SK-N-MC (cell line): ENCODE measurements at regions not wholly inside any gene's neighbourhood (a gene's known extent, or its start where the extent isn't known, plus 50 kb on each side); places are given as distances from the start of the nearest gene placed in this dataset.

Experiments used
- DNase-seq: peaks from one replicate; pipeline ENCODE4 v3.0.0-alpha.2; 2011; ENCODE audit warnings: low read depth, low spot score
- H3K27ac ChIP-seq: fragments of 200-600 bp; sonication (generic); 2 replicates; pipeline ENCODE4 v1.5.1; 2016; ENCODE audit warnings: mixed run types
- H3K36me3 ChIP-seq: fragments of 200-600 bp; sonication (generic); 2 replicates; pipeline ENCODE4 v1.6.1; 2017; ENCODE audit warnings: antibody characterized with exemption, low read length, mixed read lengths; ENCODE audit not compliant: insufficient read depth
- H3K4me3 ChIP-seq: fragments of 200-600 bp; sonication (generic); 2 replicates; pipeline ENCODE4 v1.5.1; 2016
- H3K9ac ChIP-seq: fragments of 200-600 bp; sonication (generic); 2 replicates; pipeline ENCODE4 v1.8.0; 2017; ENCODE audit warnings: mixed run types, mixed read lengths; ENCODE audit not compliant: insufficient read length
- H3K9me3 ChIP-seq: fragments of 200-600 bp; sonication (generic); 2 replicates; pipeline ENCODE4 v1.6.1; 2017; ENCODE audit warnings: low read depth, mild to moderate bottlenecking, antibody characterized with exemption, low read length, moderate library complexity, mixed read lengths
- EZH2 ChIP-seq: fragments of 200-600 bp; sonication (generic); IDR thresholded peaks from one replicate; pipeline ENCODE4 v1.6.1; 2017; ENCODE audit warnings: antibody characterized with exemption
- FOXP2 ChIP-seq: optimal IDR thresholded peaks from 2 replicates; pipeline ENCODE3; 2011; ENCODE audit warnings: mild to moderate bottlenecking, moderate library complexity; ENCODE audit not compliant: insufficient read depth; ENCODE audit errors: extremely low read length, control extremely low read depth
- POLR2AphosphoS5 ChIP-seq: IDR thresholded peaks from 2 replicates; pipeline ENCODE4 v1.6.1; 2012; ENCODE audit warnings: mild to moderate bottlenecking, low read depth, low read length, borderline replicate concordance

DNA sequence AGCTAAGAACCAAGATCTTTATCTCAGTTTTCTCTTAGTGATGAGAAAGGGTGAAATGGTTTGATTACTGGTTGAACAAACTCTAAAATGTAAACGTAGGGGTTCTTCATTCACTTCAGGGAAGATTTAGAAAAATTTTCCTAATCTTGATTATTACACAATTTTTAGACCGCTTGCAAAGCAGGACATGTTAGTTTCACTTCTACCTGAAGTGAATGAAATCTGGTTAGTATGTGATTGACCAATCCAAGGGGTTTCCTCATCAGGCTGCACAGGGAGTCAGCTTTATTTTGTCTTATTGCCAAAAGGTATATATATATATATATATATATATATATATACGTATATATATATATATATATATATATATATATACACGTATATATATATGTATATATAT lies 740.4 kb downstream of the TUSC7 start:
- no peaks in the 10 kb centered on the region for H3K9me3 ChIP-seq
- H3K36me3 ChIP-seq: no peaks in the 10 kb centered on the region
- DNase-seq: no peak
- no peak overlapping the region for H3K9ac ChIP-seq
- no peak overlapping the region for H3K27ac ChIP-seq
- no peak overlapping the region for H3K4me3 ChIP-seq
- TF ChIP-seq EZH2 (no peak), FOXP2 (no peak), POLR2AphosphoS5 (no peak)

DNA sequence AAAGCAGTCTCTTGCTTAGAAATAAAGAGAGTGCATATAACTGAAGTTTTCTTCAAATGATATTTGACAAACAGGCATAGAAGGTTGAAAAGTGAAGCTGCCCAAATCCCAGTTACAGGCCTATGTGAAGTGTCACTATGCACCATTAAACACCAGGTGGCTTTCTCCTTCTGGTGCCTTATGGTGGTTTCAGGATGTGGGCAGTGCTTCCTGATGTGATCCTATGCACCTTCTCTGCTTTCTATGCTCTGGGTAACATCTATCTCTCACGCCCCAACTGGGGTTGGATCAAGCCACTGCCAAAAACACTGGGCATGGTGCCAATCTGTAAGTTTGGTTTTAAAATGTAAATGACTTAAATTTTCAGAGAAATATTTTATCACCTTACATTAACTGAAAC lies 744.7 kb downstream of the TUSC7 start:
- Histone ChIP-seq H3K9me3 (no peaks in the 10 kb centered on the region), H3K4me3 (no peak overlapping the region), H3K36me3 (no peaks in the 10 kb centered on the region), H3K9ac (no peak overlapping the region), H3K27ac (no peak overlapping the region)
- no peak for DNase-seq
- TF ChIP-seq FOXP2 (no peak), POLR2AphosphoS5 (no peak), EZH2 (no peak)

DNA sequence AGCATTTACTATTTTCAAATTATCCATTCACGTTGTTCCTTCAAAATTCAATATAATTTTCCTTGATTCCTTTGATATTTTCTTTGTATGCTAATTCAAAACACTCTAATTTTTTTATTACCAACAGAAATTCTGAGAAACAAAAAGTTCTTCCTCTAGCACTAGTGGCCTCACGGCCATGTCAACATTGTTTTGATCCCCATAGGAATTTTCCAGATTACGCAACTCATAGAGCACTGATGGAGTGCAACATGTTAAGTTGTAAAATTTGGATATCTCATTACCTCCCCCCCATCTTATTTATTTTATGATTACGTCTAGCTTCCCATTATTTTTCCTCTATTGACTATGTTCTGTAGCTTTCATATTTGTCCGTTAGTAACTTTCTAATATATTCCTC lies 745.3 kb downstream of the TUSC7 start:
- no peak for DNase-seq
- TF ChIP-seq EZH2 (no peak), POLR2AphosphoS5 (no peak), FOXP2 (no peak)
- Histone ChIP-seq H3K4me3 (no peak overlapping the region), H3K36me3 (no peaks in the 10 kb centered on the region), H3K9ac (no peak overlapping the region), H3K9me3 (no peaks in the 10 kb centered on the region), H3K27ac (no peak overlapping the region)

- TF ChIP-seq POLR2AphosphoS5 (no peak), FOXP2 (no peak), EZH2 (no peak)
- no peak overlapping the region for H3K4me3 ChIP-seq
- H3K9me3 ChIP-seq: no peaks in the 10 kb centered on the region
- H3K9ac ChIP-seq: no peak overlapping the region
- no peak for DNase-seq
- no peak overlapping the region for H3K27ac ChIP-seq
- no peaks in the 10 kb centered on the region for H3K36me3 ChIP-seq
Measured at GRCh38 chr3:117455782-117456181, 746.2 kb downstream of the TUSC7 start.

- H3K36me3 ChIP-seq: no peaks in the 10 kb centered on the region
- no peak for DNase-seq
- H3K27ac ChIP-seq: no peak overlapping the region
- no peak for TF ChIP-seq POLR2AphosphoS5
- no peak for TF ChIP-seq FOXP2
- TF ChIP-seq EZH2: no peak
- no peaks in the 10 kb centered on the region for H3K9me3 ChIP-seq
- H3K4me3 ChIP-seq: no peak overlapping the region
- no peak overlapping the region for H3K9ac ChIP-seq
Measured at GRCh38 chr3:117463276-117464115, 753.9 kb downstream of the TUSC7 start.

GRCh38 chr3:117471831-117472230 lies 762.3 kb downstream of the TUSC7 start:
- no peaks in the 10 kb centered on the region for H3K36me3 ChIP-seq
- no peak overlapping the region for H3K27ac ChIP-seq
- no peak overlapping the region for H3K4me3 ChIP-seq
- H3K9me3 ChIP-seq: no peaks in the 10 kb centered on the region
- H3K9ac ChIP-seq: no peak overlapping the region
- TF ChIP-seq EZH2: no peak
- TF ChIP-seq POLR2AphosphoS5: no peak
- TF ChIP-seq FOXP2: no peak
- DNase-seq: no peak

DNA sequence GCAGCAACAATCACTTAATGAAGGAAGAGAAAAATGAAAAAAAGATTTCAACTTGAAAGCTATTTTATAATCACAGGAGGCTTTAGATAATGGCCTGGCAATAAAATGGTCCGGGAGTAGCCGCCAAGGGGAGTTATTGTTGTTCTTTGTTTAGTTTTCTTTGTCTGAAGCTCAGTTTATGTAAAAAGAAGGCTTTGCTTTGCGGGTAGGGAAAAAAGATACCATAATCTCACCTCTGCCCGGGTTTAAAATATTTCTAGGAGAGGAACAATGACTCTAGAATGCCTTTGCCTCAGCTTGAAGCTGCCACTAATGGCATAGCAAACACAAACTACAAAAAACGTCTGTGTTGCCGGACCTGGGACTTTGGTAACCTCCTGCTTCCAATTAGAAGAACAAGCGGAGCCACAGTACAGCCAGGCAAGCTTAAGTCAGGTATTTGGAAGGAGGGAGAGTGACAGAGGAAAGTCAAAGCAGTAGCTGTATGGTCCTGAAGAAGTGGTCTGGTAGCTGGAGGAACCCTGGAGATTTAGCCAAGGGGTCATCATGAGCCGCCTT lies 764.5 kb downstream of the TUSC7 start:
- Histone ChIP-seq H3K4me3 (no peak overlapping the region), H3K36me3 (no peaks in the 10 kb centered on the region), H3K9me3 (no peaks in the 10 kb centered on the region), H3K9ac (no peak overlapping the region), H3K27ac (no peak overlapping the region)
- no peak for TF ChIP-seq FOXP2
- no peak for TF ChIP-seq POLR2AphosphoS5
- no peak for TF ChIP-seq EZH2
- no peak for DNase-seq

- Histone ChIP-seq H3K27ac (no peak overlapping the region), H3K9me3 (no peaks in the 10 kb centered on the region), H3K36me3 (no peaks in the 10 kb centered on the region), H3K9ac (no peak overlapping the region), H3K4me3 (no peak overlapping the region)
- no peak for TF ChIP-seq EZH2
- TF ChIP-seq POLR2AphosphoS5: no peak
- TF ChIP-seq FOXP2: no peak
- DNase-seq: no peak
Measured at GRCh38 chr3:117476572-117476971, 767.0 kb downstream of the TUSC7 start.
